DMS153 treated with DMSO at 0.1 percent for 48 hours (cell line): ENCODE measurements at regions not wholly inside any gene's neighbourhood (a gene's known extent, or its start where the extent isn't known, plus 50 kb on each side); places are given as distances from the start of the nearest gene placed in this dataset.

Experiments
- DNase-seq: peaks from one replicate; lab custom pipeline; 2025; ENCODE audit not compliant: unreplicated experiment; lab: John Stamatoyannopoulos, UW

DNA sequence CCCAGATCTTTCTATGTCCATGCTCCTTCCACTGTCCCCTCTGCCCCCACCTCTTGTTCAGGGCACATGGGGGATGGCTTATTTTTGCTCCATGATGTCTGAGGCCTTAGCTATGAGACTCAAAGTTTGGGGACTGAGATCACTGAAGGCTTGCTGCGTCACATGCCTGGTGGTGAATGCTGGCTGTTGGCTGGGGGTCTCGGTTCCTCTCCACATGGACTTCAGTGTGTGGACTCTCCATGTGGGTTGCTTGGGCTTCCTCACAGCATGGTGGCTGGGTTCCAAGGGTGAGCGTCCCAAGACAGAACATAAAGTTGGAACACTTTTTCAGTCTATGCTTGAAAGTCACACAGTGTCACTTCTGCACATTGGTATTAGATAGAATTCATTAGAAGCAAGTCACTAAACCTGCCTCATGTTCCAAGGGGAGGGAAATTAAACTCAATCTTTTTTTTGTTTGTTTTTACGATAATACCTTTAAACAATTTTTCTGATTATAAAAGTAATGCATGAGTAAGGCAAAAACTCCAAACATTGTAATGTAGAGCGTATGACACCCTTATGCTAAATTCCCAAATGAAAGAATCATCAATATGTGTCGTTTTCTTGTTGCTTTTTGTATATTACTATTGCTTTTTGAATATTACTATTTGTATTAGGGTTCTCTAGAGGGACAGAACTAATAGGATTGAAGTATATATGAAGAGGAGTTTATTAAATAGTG is 111.7 kb downstream of the MYCN start:
- DNase-seq: no peak

DNA sequence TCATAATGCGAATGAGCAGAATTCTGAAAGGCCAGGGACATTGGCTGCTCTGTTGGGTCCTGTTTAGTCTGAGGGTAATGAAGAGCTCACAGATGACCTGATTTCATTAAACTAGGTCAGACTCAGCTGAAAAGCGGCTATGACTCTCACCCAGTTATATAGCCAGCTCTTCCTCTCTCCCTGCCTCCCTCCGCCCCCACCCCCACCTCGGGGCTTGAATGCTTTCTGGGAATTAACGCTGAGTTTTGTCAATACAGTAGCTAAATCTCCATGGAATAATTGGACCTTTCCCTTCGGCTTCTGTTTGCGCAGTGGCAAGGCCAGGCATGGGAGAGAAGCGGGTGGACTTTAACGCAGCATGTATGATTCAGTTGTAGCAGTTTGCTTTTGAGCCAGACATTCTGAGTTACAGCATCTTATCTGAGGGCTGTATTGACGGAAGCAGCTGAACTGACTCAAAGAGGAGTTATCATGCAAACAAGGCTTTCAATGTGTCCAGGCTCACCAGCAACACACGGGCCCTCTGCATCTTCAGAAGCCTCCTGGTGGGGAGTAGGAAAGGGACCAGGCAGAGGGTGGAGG is 110.6 kb downstream of the MYCN start:
- DNase-seq: no peak

DNA sequence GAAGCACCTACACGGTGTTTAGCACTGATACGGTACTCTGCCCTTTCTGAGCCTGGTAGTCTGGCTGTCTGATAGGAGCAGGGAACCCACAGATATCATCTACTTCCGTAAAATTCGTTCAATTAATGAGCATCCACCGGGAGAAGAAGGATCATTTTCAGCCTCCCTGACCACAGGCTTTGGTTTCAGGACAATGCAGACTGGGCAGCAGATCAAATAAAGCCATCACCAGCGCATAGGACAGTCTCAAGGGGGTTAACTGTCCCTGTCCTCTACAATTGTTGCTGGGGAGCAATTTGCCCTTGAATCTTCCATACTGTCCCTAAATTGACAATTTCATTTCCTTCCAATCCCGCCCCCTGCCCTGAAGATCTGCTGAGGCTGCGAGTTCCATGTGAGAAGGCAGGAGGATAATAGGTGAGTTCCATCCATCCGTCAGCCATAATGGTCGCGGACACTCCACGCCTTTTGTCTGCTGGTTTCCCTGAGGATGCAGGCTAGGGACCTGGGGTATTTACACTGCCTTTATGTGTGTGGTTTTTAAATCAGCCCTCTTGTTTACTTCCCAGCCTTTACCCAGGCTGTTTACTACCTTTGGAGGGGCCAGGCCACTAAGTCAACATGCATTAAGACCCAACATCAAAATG is 110.0 kb downstream of the MYCN start:
- DNase-seq: peak; percentile 38

DNA sequence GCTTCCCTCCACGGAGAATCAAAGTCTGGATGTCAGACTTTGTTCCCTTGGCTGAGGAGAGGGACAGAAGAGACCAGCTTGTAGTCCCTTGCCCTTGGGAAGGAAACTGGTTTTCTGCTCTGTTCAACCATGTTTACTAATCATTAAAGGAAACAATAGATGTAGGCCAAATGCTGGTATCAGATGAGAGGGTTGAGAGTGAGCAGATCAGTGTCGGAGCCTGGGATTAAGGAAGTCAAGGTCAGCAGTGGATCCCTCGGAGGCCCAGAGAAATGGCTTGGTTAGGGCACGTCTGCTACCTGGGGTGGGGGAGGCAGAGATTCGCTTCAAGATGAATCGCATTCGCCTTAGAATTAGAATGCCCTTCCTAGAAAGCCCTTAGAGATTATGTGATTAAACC is 109.1 kb downstream of the MYCN start:
- no peak for DNase-seq

DNA sequence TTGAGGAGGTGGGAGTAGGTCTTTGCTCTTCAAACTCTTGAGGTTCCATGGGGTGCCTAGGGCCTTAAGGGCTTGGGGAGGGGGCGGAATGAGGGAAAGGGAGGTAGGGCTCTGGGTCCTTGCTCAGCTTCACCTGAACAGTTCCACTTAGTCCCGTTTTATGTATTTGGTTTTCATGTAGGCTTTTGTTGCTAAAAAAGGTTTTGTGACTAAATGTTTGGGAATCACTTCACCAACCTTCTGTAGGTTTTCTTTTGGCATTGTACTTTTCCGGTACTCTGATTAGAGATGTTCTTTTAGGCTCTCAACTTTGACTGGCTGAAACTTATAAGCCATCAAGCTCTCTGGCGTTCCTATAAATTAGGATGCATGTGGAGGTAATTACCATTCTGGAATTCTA is 108.1 kb downstream of the MYCN start:
- no peak for DNase-seq

DNA sequence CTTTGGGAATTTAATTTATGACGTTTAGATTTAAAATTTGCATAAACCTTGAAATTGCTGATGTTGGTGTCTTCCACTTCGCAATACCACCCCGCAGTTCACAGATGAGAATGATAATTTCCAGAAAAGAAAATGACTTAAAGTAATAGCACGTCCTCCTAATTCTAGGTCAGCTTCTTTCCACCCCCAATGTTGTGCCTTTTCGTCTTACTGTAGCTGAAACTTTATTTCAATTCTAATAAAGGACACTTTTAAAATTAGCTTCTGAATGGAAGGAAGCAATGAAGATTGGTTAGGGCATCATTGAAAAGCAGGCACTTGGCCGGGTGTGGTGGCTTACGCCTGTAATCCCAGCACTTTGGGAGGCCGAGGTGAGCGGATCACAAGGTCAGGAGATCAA is 107.4 kb downstream of the MYCN start:
- no peak for DNase-seq

DNA sequence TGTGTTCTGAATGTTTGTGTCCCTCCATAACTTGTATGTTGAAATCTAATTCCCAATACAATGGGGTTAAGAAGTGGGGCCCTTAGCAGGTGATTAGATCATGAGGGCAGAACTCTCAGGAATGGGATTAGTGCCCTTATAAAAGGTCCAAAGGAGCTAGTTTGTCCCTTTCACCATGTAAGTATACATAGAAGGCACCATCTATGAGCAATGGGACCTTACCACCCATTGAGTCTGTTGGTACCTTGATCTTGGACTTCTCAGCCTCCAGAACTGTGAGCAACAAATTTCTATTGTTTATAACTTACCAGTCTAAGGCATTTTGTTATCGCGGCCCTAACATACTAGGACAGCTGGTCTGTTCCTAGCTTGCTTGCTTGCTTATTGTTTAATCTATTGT is 106.3 kb downstream of the MYCN start:
- DNase-seq: no peak

DNA sequence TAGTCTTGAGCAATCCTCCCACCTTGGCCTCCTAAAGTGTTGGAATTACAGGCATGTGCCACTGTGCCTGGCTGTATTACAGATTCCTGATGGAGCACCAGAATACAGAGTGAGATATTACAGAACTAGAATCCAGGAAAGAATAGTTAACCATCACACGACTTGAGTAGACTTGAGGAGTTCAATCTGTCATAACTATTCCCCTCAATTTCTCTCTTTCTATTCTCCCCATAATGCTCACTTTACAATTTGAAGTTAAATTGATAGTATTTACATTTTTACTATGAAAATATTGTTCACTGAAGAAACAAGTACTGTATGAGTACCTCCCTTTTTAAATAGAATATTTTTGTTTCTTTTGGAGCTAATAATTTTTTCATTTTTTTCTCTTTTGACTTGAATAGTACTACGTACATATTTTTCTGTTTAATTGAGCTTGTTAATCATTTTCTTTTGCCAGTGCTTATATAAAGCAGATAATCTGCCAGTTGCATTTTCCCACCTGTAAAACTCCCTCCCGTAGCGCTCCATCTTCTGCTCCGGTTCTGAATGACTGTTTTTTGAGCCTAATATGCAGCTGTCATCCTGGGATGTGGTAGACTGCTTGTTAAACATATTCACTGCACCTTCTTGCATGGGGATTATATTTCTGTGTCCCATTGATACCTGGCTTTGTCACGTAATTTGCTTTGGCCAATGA is 105.5 kb downstream of the MYCN start:
- DNase-seq: no peak

DNA sequence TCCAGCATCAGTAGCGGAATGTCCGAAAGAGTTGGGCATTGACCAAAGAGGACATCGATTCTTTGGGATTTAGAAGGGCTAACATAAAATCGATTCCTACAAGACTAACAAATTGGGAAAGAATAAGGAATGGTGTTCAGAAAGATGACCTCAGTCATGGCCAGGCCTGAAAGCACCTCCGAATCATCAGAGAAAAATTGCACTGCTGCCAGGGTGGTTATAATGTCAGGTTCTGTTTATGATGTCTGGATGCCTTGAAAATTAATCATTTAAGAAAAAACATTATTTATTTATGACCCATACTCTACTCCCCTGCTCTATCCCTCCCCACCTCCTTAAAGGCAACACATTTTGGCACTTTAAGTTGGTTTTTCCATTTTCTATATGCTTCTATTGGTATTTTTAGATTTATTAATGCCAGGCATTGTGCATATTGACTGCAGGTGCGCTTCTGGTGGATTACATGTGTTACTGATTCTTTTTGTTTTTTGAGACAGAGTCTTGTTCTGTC is 104.7 kb downstream of the MYCN start:
- DNase-seq: no peak

DNA sequence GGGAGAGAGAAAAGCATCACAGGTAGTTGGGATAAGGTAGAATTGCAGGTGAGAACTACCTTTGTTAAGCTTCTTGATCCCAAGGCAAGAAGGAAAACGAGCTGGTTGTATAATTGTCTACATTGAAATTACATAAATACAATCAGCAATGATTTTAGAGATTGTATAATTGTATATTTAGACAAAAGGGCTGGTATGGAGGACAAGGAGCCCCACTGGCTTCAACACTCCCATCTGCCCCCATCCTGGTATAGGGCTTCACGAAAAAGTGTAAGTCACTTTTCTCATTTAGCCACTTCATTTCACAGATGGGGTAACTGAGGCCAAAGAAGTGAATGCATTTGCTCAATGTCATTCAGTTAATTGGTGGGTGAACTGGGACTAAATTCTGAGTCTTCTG is 103.3 kb downstream of the MYCN start:
- DNase-seq: no peak

DNA sequence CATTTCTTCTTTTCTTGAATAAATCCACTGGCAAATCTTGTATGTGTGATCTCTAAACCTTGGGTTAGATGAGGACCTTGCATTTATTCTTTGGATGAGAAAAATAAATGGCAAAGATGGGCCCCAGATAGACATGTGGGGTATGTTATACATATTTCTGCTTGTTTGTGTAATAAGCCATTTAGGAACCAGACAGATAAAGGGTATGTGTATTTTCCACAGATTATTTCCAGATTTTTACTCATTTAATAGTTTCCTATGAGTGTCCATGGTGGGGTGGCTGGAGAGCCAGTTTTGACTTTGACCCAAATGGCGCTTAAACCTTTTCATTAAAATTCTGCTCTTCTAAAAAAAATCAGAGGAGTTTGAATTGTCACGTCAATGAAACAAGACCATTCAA is 102.8 kb downstream of the MYCN start:
- DNase-seq: no peak

DNA sequence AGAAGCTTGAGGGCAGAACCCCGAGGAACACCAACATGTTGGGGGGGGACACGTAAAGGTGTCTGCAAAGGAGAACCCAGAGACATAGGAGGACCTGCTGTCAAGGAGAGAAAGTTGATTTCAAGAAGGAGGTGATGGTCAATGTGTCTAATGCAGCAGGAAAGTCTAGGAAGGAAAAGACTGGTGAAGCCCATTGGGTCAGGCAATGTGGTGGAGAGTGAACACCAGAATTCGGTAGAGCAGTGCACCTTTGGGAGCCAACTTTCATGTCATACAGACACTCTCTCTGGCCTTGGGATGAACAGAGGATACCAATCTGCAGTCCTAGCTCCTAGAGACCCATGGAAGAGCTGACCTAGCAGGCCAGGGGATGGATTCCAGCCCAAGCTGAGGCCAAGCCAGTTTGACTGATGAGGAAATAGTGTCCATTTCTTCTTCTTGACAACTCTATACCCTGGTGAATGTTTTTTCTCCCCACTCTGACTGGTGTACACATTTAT is 101.9 kb downstream of the MYCN start:
- no peak for DNase-seq

DNA sequence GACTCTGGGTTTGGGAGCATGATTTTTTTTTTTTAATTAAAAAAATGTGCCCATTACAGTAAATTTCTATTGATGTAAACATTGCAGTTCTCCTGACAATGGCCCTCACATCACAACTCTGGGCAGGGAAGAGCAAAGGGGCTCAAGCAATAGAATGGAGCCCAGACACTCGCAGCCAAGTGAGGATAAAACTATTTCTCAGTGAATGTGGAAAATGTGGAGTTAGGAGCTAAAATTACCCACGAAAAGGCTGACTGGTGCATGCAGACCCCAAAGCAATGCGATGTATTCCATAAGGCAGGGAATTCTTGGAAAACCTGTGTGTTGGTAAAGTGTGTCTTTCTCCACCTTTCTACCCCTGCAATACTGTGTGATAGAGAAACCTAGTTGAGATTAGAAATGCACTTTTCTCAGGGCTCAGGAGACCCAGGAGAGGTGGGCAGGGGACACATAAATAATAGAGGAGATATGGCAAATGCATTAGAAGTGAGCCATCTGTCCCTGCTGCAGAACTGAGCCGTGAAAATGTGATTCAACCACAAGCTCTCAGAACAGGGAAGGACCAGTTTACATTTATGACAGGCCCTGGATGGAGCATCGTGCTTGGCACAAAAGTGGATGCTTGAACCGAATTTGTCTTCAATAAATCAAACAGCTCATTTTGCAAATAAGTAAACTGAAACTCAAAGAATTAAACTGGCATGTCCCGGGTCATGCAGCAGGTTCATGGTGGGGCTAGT is 100.1 kb downstream of the MYCN start:
- no peak for DNase-seq

DNA sequence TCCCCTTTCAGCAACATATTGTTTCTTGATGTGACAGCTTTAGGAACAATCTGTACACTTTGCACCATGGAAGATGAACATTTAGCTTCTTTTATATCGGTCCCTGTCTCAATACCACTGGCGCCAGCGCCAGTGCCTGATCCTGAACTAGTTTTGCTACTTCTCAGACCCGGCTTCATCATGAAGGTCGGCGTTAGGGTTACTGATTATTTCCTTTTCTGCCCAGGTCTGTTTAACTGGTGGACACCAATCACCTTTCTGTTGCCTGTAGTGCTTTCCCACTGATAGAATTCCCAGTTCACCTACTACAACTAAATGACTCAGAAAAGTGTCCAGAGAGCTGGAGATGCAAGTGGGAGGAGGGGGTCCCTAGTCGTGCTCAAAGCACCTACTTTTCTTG is 99.5 kb downstream of the MYCN start:
- DNase-seq: no peak

DNA sequence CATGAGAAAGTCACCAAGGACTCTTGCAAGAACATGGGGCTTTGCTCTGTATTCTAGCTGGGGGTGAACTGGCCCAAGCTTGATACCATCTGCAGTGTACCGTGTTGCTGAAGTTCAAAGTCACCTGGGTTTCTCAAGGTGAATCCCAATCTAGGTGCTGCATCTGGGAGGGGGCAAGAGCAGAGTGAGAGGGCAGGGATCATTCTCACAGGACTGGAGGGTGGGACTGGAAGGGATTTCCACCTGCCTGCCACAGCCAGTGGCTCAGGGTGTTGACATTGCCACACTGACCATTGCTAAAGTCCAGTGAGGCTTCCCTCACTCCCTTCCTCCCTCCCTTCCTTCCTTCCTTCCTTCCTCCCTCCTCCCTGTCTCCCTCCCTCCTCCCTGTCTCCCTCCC is 98.7 kb downstream of the MYCN start:
- DNase-seq: no peak

DNA sequence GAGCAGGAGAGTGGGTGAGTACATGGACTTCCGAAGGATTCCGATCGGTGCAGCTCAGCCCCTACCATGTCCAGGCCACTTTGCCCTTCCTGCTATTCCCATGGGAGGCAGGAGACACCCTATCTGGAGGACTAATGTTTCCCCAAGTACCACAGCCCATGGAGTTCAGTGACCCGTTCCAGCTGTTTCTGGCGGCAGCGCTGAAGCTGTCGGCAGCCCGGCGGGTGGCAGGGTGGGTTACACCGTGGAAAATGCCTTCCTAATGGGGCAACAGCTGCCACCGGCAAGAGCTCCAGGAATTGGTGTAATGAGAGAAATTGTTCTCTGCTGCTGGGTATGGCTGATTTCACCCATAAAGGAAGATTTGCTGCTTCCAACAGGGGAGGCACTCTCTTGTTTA is 98.3 kb downstream of the MYCN start:
- no peak for DNase-seq

DNA sequence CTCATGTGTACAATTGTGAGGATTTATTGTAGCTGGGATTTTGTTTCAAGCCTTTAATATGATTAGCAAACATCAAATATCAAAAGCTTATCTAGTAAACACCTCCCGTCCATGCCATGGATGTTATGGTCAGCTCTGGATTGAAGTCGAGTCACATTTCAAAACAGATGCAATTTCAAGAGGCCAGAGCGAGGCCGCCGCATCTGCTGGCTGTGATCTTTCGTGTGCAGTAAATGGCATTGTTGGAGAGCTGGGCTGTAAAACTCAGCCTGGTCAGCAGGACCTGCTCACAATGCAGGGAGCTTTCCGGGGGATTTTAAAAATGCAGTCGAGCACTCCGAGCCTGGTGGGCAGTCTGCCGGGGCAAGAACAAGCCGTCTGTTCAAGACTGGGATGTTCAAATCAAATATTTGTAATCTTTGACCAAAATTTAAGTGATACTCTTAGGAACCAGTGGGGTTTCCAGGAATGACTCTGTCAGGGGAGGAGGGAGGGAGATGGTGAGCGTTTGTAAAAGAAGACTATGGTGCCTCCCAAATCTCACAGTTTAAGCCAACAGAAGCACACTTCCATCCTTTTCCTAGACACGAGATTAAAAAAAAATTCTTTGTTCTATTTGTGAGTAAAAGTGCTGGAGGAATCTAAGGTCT is 97.6 kb downstream of the MYCN start:
- DNase-seq: no peak

DNA sequence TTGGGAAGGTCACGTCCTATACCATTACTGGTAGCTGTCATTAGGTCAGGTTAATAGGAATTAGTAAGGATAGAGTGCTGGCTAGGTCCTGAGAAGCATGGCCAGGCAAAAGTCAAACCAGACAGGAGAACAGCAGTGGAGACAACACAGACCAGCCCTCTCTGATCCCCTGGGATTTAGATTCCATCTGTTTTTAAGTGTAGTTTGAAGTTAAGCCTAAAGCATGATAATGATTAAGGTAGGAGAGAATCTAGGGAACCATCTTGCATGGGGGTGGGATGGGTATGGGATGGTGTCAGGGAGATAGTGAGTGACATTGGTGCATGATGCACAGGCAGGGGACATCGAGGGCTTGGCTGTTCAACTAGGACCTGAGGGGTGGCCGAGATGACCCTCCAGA is 96.6 kb downstream of the MYCN start:
- no peak for DNase-seq

DNA sequence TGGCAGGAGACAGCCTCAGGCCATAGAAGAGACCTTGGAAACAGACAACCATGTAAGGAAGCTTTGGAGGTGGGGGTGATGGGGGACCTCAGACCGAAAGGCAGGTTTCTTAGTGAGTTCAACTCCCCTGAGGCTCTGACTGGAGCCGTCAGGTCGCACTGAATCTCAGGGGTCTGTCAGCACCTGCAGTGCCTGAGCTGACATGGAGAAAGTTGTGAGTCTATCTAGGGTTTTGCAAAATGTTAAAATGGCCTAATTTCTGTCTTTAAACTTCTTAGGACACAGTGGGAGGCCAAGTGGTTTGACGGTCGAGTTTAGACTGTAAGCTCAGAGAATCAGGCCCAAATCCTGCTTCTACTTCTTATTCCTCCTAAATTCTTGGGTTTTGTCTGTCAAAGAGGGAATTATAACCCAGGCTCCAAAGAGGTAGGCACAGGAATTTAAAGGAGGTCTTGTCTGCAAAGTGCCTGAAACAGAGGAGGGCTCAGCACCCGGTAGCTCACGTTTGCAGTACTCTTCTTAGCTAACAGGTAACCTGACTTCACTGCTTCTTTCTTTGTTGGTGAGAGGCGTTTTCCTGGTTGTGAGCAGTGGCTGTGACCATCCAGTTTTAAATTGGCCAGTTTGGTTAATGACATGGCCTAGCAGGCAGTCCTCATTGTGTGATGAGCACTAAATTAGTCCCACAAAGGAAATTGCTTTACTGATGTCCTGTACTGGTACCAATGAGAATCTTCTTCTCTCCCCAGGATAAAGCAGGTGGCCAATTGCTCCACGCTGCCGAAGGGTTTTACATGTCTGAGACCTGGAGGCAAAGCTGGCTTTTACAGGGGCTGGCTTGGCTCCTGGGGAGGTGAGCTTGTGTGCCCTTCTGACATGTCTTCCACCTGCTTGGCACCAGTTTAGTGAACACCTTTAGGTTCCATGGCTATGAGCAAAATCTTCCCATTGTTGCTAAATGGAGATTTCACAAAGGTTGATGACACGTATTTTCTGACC is 95.7 kb downstream of the MYCN start:
- no peak for DNase-seq
